ENCODE measurements at regions not wholly inside any gene's neighbourhood (a gene's known extent, or its start where the extent isn't known, plus 50 kb on each side); places are given as distances from the start of the nearest gene placed in this dataset.
A peak's percentile ranks its signal among the peaks of the same experiment; 100 is the strongest.

DNA sequence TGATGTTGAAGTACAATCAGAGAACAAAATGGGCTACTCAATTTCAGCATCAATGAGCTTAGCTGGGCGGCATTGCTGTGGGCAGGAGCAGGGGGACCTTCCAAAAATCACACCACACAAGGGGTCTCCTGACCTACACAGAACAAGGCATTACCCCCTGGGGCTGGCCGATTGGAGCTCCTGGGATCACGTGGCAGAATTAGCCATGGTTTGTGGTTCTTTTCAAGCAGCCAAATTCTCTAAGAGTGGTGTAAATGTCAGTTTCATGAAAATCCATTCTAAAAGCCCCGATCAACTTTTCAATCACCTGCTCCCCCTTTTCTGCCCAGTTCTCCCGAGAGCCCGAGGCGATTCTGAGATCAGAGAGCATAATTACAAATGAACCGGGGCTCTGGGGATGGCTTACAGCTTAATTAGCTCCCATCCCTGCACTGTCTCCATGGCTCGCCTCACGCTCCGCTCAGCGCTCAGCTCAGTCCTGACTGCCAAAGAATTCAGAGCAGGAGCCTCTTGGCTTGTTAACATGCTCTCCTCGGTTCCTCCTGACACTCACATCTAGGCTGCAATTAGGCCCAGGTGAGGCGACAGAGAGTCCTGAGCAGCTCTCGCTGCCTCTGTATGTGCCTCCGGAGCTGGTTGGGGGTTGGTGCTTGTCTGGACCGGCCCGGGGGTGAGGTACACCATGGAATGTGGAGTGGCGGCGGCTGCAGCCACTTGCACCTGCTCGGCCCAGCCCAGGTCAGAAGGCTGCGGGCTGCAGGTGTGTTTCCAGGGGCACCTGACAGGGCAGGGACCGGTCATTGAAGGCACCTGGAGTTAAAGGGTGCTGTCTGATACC lies 111.8 kb downstream of the WDR11 start:
- Histone ChIP-seq H3K27ac (ENCODE audit: low read length) (peak overlapping the region; percentile 22), H3F3A (ENCODE audit: insufficient read depth, low read length, poor library complexity, severe bottlenecking) (no peaks in the 10 kb centered on the region), H3K4me2 (ENCODE audit: low read length) (no peak overlapping the region), H2AFZ (ENCODE audit: low read depth, low read length) (no peak overlapping the region), H3K9me3 (ENCODE audit: low read length) (no peaks in the 10 kb centered on the region), H3K36me3 (ENCODE audit: insufficient read depth, low read length) (no peaks in the 10 kb centered on the region), H3K4me3 (ENCODE audit: low read length) (peak overlapping the region; percentile 38), H3K79me2 (replicated peaks; ENCODE audit: insufficient read depth, low read length) (no peaks in the 10 kb centered on the region), H3K9ac (ENCODE audit: low read length) (no peak overlapping the region), H4K20me1 (ENCODE audit: insufficient read depth) (no peaks in the 10 kb centered on the region), H3K9me2 (ENCODE audit: insufficient read depth, low read length) (no peaks in the 10 kb centered on the region), H3K27me3 (ENCODE audit: insufficient read depth, low read depth, low read length) (no peaks in the 10 kb centered on the region)
- TF ChIP-seq EZH2 (IDR thresholded peaks at IDR 0.05; ENCODE audit: borderline replicate concordance, insufficient read depth, low read length, poor library complexity, severe bottlenecking) (no peak), SMC3 (conservative IDR thresholded peaks at IDR 0.05; ENCODE audit: poor library complexity) (no peak), TAF1 (IDR thresholded peaks at IDR 0.05; ENCODE audit: low read depth) (no peak), MXI1 (conservative IDR thresholded peaks at IDR 0.05; ENCODE audit: poor library complexity, severe bottlenecking) (no peak), EP300 (conservative IDR thresholded peaks at IDR 0.05; ENCODE audit: poor library complexity, severe bottlenecking) (no peak), RAD21 (conservative IDR thresholded peaks at IDR 0.05) (no peak), POLR2AphosphoS5 (IDR thresholded peaks at IDR 0.05) (no peak)
- TF ChIP-seq, protein P1, sequence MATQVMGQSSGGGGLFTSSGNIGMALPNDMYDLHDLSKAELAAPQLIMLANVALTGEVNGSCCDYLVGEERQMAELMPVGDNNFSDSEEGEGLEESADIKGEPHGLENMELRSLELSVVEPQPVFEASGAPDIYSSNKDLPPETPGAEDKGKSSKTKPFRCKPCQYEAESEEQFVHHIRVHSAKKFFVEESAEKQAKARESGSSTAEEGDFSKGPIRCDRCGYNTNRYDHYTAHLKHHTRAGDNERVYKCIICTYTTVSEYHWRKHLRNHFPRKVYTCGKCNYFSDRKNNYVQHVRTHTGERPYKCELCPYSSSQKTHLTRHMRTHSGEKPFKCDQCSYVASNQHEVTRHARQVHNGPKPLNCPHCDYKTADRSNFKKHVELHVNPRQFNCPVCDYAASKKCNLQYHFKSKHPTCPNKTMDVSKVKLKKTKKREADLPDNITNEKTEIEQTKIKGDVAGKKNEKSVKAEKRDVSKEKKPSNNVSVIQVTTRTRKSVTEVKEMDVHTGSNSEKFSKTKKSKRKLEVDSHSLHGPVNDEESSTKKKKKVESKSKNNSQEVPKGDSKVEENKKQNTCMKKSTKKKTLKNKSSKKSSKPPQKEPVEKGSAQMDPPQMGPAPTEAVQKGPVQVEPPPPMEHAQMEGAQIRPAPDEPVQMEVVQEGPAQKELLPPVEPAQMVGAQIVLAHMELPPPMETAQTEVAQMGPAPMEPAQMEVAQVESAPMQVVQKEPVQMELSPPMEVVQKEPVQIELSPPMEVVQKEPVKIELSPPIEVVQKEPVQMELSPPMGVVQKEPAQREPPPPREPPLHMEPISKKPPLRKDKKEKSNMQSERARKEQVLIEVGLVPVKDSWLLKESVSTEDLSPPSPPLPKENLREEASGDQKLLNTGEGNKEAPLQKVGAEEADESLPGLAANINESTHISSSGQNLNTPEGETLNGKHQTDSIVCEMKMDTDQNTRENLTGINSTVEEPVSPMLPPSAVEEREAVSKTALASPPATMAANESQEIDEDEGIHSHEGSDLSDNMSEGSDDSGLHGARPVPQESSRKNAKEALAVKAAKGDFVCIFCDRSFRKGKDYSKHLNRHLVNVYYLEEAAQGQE (IDR thresholded peaks at IDR 0.05; ENCODE audit: borderline replicate concordance) = no peak
- TF ChIP-seq, protein P2, sequence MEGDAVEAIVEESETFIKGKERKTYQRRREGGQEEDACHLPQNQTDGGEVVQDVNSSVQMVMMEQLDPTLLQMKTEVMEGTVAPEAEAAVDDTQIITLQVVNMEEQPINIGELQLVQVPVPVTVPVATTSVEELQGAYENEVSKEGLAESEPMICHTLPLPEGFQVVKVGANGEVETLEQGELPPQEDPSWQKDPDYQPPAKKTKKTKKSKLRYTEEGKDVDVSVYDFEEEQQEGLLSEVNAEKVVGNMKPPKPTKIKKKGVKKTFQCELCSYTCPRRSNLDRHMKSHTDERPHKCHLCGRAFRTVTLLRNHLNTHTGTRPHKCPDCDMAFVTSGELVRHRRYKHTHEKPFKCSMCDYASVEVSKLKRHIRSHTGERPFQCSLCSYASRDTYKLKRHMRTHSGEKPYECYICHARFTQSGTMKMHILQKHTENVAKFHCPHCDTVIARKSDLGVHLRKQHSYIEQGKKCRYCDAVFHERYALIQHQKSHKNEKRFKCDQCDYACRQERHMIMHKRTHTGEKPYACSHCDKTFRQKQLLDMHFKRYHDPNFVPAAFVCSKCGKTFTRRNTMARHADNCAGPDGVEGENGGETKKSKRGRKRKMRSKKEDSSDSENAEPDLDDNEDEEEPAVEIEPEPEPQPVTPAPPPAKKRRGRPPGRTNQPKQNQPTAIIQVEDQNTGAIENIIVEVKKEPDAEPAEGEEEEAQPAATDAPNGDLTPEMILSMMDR (IDR thresholded peaks at IDR 0.05; ENCODE audit: poor library complexity, severe bottlenecking) = no peak

DNA sequence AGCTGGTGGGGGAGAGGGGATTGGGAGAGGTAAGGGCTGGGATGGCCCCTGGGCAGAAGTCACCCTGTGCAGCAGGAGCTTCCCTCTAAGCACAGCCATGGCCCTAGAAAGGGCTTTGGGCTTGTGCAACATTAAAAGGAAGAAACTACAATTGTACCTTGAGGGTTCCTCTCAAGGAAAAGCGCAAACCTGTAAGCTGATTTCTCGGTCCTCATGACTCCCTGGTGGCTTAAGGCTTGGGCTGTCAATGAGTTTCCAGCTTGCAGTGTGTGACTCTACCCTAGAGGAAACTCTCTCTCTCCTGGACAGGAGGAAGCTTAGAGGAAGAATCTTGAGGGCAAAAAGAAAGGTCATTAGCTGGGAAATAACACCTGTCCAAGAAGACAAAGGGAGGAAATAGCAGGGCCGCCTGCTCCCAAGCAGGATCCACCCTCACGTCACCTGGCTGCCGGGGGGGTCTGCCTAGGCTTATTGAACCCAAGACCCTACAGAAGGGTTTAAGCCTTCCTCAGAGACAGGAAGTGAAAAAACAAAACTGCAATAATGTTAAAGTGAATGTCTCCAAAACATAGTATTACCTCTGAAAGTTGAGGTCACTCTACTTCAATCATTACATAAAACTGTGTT lies 112.5 kb downstream of the WDR11 start:
- H3K27me3 ChIP-seq (ENCODE audit: insufficient read depth, low read depth, low read length) = no peaks in the 10 kb centered on the region
- H3K4me2 ChIP-seq (ENCODE audit: low read length) = no peak overlapping the region
- H3K36me3 ChIP-seq (ENCODE audit: insufficient read depth, low read length) = no peaks in the 10 kb centered on the region
- no peaks in the 10 kb centered on the region for H3K9me3 ChIP-seq (ENCODE audit: low read length)
- H2AFZ ChIP-seq (ENCODE audit: low read depth, low read length) = no peak overlapping the region
- H4K20me1 ChIP-seq (ENCODE audit: insufficient read depth) = no peaks in the 10 kb centered on the region
- no peaks in the 10 kb centered on the region for H3K9me2 ChIP-seq (ENCODE audit: insufficient read depth, low read length)
- H3K27ac ChIP-seq (ENCODE audit: low read length) = peak overlapping the region; percentile 22
- no peaks in the 10 kb centered on the region for H3K79me2 ChIP-seq (replicated peaks; ENCODE audit: insufficient read depth, low read length)
- H3F3A ChIP-seq (ENCODE audit: insufficient read depth, low read length, poor library complexity, severe bottlenecking) = no peaks in the 10 kb centered on the region
- peak overlapping the region; percentile 38 for H3K4me3 ChIP-seq (ENCODE audit: low read length)
- H3K9ac ChIP-seq (ENCODE audit: low read length) = no peak overlapping the region
- TF ChIP-seq RAD21 (conservative IDR thresholded peaks at IDR 0.05) (no peak), TAF1 (IDR thresholded peaks at IDR 0.05; ENCODE audit: low read depth) (no peak), EP300 (conservative IDR thresholded peaks at IDR 0.05; ENCODE audit: poor library complexity, severe bottlenecking) (no peak), POLR2AphosphoS5 (IDR thresholded peaks at IDR 0.05) (no peak), MXI1 (conservative IDR thresholded peaks at IDR 0.05; ENCODE audit: poor library complexity, severe bottlenecking) (no peak), SMC3 (conservative IDR thresholded peaks at IDR 0.05; ENCODE audit: poor library complexity) (no peak), EZH2 (IDR thresholded peaks at IDR 0.05; ENCODE audit: borderline replicate concordance, insufficient read depth, low read length, poor library complexity, severe bottlenecking) (no peak)
- TF ChIP-seq, protein P1 (IDR thresholded peaks at IDR 0.05; ENCODE audit: borderline replicate concordance) = no peak
- TF ChIP-seq, protein P2 (IDR thresholded peaks at IDR 0.05; ENCODE audit: poor library complexity, severe bottlenecking) = no peak
